ENCODE measurements at regions not wholly inside any gene's neighbourhood (a gene's known extent, or its start where the extent isn't known, plus 50 kb on each side); places are given as distances from the start of the nearest gene placed in this dataset.

DNA sequence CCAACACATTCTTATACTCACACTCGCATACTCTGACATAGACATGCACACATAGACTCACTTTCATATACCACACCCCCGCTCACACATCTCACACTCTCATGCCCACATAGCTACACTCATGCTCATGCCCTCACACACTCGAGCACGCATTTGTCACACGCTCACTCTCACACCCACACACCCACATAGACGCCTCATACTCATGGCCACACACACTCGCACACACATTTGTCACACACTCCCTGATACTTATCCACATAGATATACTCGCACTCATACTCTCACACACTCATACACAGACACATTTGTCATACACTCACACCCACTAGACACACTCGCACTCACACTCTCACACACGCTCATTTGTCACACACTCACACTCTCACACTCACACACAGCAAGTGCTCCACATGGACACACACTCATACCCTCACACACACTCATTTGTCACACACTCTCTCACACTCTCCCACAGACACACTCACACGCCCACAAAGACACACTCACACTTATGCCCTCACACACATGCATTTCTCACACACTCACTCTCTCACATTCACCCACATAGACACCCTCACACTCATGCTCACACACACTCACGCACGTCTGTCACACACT lies 50.9 kb downstream of the TNP1 start:
- BruUV-seq (replicated peaks), result no TSS peak
- CTCF ChIA-PET, result no interaction called here

GRCh38 chr2:216807857-216808272 lies 52.0 kb downstream of the TNP1 start:
- no TSS peak for BruUV-seq (replicated peaks)
- RAD21 ChIA-PET (ENCODE audit: low non-redundant PET in 1 of 2, low total read pairs in 2 of 2, uncharacterized antibody in 2 of 2, unreplicated experiment in 2 of 2), result no interaction called here
- Histone ChIP-seq H3K9ac (ENCODE audit: low read length) (no peak overlapping the region), H2AFZ (ENCODE audit: low read depth, low read length, poor library complexity, severe bottlenecking) (no peak overlapping the region), H4K20me1 (ENCODE audit: insufficient read depth) (no peaks in the 10 kb centered on the region), H3K4me1 (ENCODE audit: control insufficient read depth in 1 of 2, insufficient read depth in 2 of 2, low read length in 2 of 2) (no peaks in the 10 kb centered on the region), H3K4me3 (replicated peaks in 1 of 2; ENCODE audit: low read depth in 1 of 2, low read length in 2 of 2) (no peak overlapping the region), H3K36me3 (ENCODE audit: control insufficient read depth in 1 of 2, insufficient read depth in 2 of 2, low read length in 2 of 2) (no peaks in the 10 kb centered on the region), H3K4me2 (ENCODE audit: low read length) (no peak overlapping the region), H3K27me3 (ENCODE audit: insufficient read depth, low read length) (0 out of 2 replicates have a peak, but pooled peaks cover 5% of the 10 kb centered on the region), H3K27ac (ENCODE audit: low read depth, low read length) (no peak overlapping the region), H3K79me2 (ENCODE audit: insufficient read depth, low read length) (no peaks in the 10 kb centered on the region), H3K9me2 (ENCODE audit: insufficient read depth) (no peaks in the 10 kb centered on the region), H3K9me3 (ENCODE audit: control insufficient read depth in 1 of 2, insufficient read depth in 1 of 2, low read depth in 1 of 2, low read length in 2 of 2) (no peaks in the 10 kb centered on the region)
- intact Hi-C loops (cut with micrococcal nuclease), result no loop called here
- CTCF ChIA-PET, result no interaction called here
- no peak for DNase-seq (ENCODE audit: low read depth, low spot score)
- POLR2A ChIA-PET, result no interaction called here
- ATAC-seq, result no peak
- TF ChIP-seq ZBTB33 (IDR thresholded peaks at IDR 0.05; ENCODE audit: extremely low read depth, insufficient replicate concordance, low read length), result no peak
- TF ChIP-seq EZH2phosphoT487 (IDR thresholded peaks at IDR 0.05; ENCODE audit: borderline replicate concordance), result no peak
- no peak for TF ChIP-seq SP1 (IDR thresholded peaks at IDR 0.05; ENCODE audit: low read depth)
- no peak for TF ChIP-seq ELF1 (IDR thresholded peaks at IDR 0.05; ENCODE audit: borderline replicate concordance, low read depth)
- no peak for TF ChIP-seq CBX3 (IDR thresholded peaks at IDR 0.05; ENCODE audit: low read depth)
- TF ChIP-seq, protein P1, sequence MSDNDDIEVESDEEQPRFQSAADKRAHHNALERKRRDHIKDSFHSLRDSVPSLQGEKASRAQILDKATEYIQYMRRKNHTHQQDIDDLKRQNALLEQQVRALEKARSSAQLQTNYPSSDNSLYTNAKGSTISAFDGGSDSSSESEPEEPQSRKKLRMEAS (IDR thresholded peaks at IDR 0.05), result no peak
- no peak for TF ChIP-seq ZNF274 (IDR thresholded peaks at IDR 0.05; ENCODE audit: low read depth, low read length)
- TF ChIP-seq EGR1 (IDR thresholded peaks at IDR 0.05; ENCODE audit: low read depth), result no peak
- TF ChIP-seq, protein P2, sequence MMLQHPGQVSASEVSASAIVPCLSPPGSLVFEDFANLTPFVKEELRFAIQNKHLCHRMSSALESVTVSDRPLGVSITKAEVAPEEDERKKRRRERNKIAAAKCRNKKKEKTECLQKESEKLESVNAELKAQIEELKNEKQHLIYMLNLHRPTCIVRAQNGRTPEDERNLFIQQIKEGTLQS (IDR thresholded peaks at IDR 0.05), result no peak
- TF ChIP-seq, protein P3, sequence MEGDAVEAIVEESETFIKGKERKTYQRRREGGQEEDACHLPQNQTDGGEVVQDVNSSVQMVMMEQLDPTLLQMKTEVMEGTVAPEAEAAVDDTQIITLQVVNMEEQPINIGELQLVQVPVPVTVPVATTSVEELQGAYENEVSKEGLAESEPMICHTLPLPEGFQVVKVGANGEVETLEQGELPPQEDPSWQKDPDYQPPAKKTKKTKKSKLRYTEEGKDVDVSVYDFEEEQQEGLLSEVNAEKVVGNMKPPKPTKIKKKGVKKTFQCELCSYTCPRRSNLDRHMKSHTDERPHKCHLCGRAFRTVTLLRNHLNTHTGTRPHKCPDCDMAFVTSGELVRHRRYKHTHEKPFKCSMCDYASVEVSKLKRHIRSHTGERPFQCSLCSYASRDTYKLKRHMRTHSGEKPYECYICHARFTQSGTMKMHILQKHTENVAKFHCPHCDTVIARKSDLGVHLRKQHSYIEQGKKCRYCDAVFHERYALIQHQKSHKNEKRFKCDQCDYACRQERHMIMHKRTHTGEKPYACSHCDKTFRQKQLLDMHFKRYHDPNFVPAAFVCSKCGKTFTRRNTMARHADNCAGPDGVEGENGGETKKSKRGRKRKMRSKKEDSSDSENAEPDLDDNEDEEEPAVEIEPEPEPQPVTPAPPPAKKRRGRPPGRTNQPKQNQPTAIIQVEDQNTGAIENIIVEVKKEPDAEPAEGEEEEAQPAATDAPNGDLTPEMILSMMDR (IDR thresholded peaks at IDR 0.05 in 2 of 3, conservative IDR thresholded peaks at IDR 0.05 in 1 of 3; ENCODE audit: borderline replicate concordance in 1 of 3, insufficient read depth in 1 of 3, low read depth in 2 of 3, low read length in 2 of 3), result no peak

More for the DNA sequence above, 50.9 kb downstream of the TNP1 start:
- Histone ChIP-seq H4K20me1 (ENCODE audit: insufficient read depth) (no peaks in the 10 kb centered on the region), H3K9ac (ENCODE audit: low read length) (no peak overlapping the region), H3K9me2 (ENCODE audit: insufficient read depth) (no peaks in the 10 kb centered on the region), H3K79me2 (ENCODE audit: insufficient read depth, low read length) (no peaks in the 10 kb centered on the region), H3K27ac (ENCODE audit: low read depth, low read length) (no peak overlapping the region), H3K36me3 (ENCODE audit: control insufficient read depth in 1 of 2, insufficient read depth in 2 of 2, low read length in 2 of 2) (no peaks in the 10 kb centered on the region), H3K9me3 (ENCODE audit: control insufficient read depth in 1 of 2, insufficient read depth in 1 of 2, low read depth in 1 of 2, low read length in 2 of 2) (no peaks in the 10 kb centered on the region), H2AFZ (ENCODE audit: low read depth, low read length, poor library complexity, severe bottlenecking) (no peak overlapping the region), H3K4me1 (ENCODE audit: control insufficient read depth in 1 of 2, insufficient read depth in 2 of 2, low read length in 2 of 2) (no peaks in the 10 kb centered on the region), H3K4me3 (replicated peaks in 1 of 2; ENCODE audit: low read depth in 1 of 2, low read length in 2 of 2) (no peak overlapping the region), H3K27me3 (ENCODE audit: insufficient read depth, low read length) (0 out of 2 replicates have a peak, but pooled peaks cover 12% of the 10 kb centered on the region), H3K4me2 (ENCODE audit: low read length) (no peak overlapping the region)
- DNase-seq (ENCODE audit: low read depth, low spot score) (no peak), ATAC-seq (no peak)
- TF ChIP-seq EZH2 (IDR thresholded peaks at IDR 0.05) (no peak), ELF1 (IDR thresholded peaks at IDR 0.05; ENCODE audit: borderline replicate concordance, low read depth) (no peak), SRF (IDR thresholded peaks at IDR 0.05; ENCODE audit: low read depth) (no peak), YY1 (IDR thresholded peaks at IDR 0.05; ENCODE audit: extremely low read depth, insufficient replicate concordance, low read depth, low read length) (no peak), CBX3 (IDR thresholded peaks at IDR 0.05; ENCODE audit: low read depth) (no peak), FOSL1 (IDR thresholded peaks at IDR 0.05; ENCODE audit: low read depth) (no peak), CEBPB (IDR thresholded peaks at IDR 0.05; ENCODE audit: low read depth) (no peak)
- intact Hi-C loops (cut with micrococcal nuclease), result no loop called here
- RAD21 ChIA-PET (ENCODE audit: low non-redundant PET in 1 of 2, low total read pairs in 2 of 2, uncharacterized antibody in 2 of 2, unreplicated experiment in 2 of 2), result no interaction called here
- POLR2A ChIA-PET, result no interaction called here

Measured in HCT116 (cell line).